HG02840 (cell line): ENCODE measurements at regions not wholly inside any gene's neighbourhood (a gene's known extent, or its start where the extent isn't known, plus 50 kb on each side); places are given as distances from the start of the nearest gene placed in this dataset.
"Not testable (repeated sequence)": the region's sequence is repeated elsewhere in the genome, so short reads cannot be mapped to it uniquely, and the experiment has no call there.

ENCODE experiments used
- ATAC-seq: cut with Tn5 transposase; IDR thresholded peaks from one replicate; pipeline ENCODE4 v1.9.1; 2021; ENCODE audit warnings: mild to moderate bottlenecking, moderate library complexity, moderate number of reproducible peaks; ENCODE audit not compliant: unreplicated experiment, low FRiP score

DNA sequence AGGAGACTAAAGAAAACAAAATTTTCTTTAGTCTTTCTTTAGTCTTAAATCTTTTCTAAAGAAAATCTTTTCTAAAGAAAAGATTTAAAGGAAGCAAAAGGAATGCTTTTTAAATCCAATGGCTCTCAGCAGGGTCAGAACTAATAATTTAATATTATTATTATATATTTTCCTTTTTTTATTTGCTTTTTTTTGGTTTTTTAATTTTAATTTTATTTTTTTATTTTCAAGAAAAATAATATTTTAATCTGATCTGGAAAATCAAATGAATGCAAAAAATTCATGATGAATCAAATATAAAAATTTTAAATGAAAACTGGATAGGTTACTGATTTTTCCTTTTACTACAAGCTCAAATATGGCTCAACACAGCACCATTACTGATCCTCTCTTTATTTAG lies 70.7 kb upstream of the HECW1 start:
- no peak for ATAC-seq

GRCh38 chr7:43042302-43042701 lies 70.1 kb upstream of the HECW1 start:
- ATAC-seq: no peak

- ATAC-seq: no peak
Measured at GRCh38 chr7:43044511-43044910, 67.9 kb upstream of the HECW1 start.

DNA sequence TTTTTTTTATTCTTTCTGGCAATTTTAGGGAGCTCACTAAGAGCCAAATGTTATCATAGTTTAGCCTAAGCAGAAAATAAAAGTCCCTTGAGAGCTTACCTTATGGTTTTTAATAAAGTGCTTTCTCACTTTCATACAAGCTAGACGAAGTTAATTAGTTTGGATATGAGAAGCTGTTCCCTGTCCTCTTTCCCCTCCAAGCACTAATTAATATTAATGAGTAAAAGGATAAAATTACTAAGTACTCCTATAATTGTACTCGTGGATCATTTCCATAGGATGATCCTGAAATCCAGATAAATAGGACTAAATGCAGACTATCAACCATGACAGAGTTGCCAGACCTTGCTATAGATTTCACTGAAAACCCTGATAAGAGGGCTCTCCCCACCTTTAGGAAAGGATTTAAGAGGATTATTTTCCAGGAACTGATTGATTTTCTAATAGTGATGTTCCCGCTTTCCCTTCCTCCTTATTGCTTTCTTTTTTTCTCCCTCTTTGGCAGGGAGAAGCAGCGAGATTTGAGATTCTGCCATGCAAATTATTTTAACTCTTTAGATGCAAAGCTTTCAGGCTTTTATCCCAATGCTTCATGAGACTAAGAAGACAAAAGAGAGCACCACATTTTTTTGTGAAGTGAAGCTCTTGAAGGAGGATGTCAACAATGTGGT lies 58.3 kb upstream of the HECW1 start:
- ATAC-seq: no peak

GRCh38 chr7:43057141-43057540 lies 55.3 kb upstream of the HECW1 start:
- ATAC-seq: no peak

GRCh38 chr7:43058271-43059066 lies 54.0 kb upstream of the HECW1 start:
- ATAC-seq: peak; percentile 69

GRCh38 chr7:43059067-43059600 lies 53.3 kb upstream of the HECW1 start:
- not testable (repeated sequence) for ATAC-seq
